Muscle of leg (tissue), 3 donors: ENCODE measurements at regions not wholly inside any gene's neighbourhood (a gene's known extent, or its start where the extent isn't known, plus 50 kb on each side); places are given as distances from the start of the nearest gene placed in this dataset.

Experiments
- DNase-seq: peaks from one replicate; pipeline ENCODE4 v3.0.0; 2013
- H3K27ac ChIP-seq: one replicate; pipeline ENCODE4 v1.5.1; 2013; ENCODE audit warnings: mild to moderate bottlenecking, low read length, control low read depth
- H3K27me3 ChIP-seq: one replicate; pipeline ENCODE4 v1.6.1; 2013; ENCODE audit warnings: low read length; ENCODE audit not compliant: control insufficient read depth, insufficient read depth
- H3K36me3 ChIP-seq: one replicate; pipeline ENCODE4 v1.6.1; 2013; ENCODE audit warnings: low read length; ENCODE audit not compliant: control insufficient read depth, insufficient read depth
- H3K4me1 ChIP-seq: one replicate; pipeline ENCODE4 v1.6.1; 2013; ENCODE audit warnings: low read length; ENCODE audit not compliant: control insufficient read depth, insufficient read depth
- H3K4me3 ChIP-seq: one replicate; pipeline ENCODE4 v1.5.1; 2013; ENCODE audit warnings: low read length, control low read depth
- H3K9me3 ChIP-seq: replicated peaks from 2 replicates; pipeline ENCODE4 v1.6.1; 2013; ENCODE audit warnings: low read depth, low read length; ENCODE audit not compliant: control insufficient read depth
- WGBS: methylation state at CpG from one replicate; pipeline ENCODE4 v1.1.5; 2013; ENCODE audit warnings: missing lambda C conversion rate; ENCODE audit not compliant: insufficient coverage; 5-methylcytosine and 5-hydroxymethylcytosine counted together

DNA sequence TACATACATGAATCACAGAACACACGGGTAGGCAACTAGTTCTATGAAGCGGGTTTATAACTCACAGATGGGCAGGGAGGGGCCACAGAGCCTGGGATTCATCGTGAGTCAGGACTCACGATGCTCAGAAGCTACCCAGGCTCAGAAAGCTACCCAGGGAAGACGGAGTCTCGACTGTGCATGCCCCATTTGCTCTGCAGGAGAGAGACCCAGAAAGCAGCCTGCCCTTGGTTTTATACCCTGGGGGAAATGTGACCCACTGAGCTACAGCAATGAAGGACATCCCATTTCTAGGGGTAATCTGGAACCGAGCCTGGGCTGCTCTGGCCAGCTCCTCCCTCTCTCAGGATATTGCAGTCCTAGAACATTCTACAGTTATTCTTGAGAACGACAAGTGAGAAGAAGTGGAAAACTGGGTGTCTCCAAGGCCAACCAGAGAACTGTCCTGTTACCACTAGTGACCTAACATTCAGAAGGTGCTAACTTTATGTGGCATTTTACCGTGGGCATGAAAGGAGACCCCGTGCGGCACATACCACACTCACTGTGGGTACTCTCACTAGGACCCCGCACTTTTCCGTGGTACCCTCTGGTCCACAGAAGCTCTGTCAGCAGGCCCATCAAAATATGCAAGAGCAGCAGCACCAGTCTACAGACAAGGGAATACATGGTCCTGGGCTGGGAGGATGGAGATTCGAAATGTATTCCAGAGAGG lies 201.9 kb upstream of the PMEPA1 start:
- Histone ChIP-seq H3K9me3 (no peaks in the 10 kb centered on the region), H3K27me3 (no peaks in the 10 kb centered on the region), H3K4me1 (peaks cover 17% of the 10 kb centered on the region), H3K4me3 (no peak overlapping the region), H3K36me3 (no peaks in the 10 kb centered on the region), H3K27ac (no peak overlapping the region)
- WGBS: 94% methylated on average over 12 of the region's 14 CpGs
- DNase-seq: no peak

DNA sequence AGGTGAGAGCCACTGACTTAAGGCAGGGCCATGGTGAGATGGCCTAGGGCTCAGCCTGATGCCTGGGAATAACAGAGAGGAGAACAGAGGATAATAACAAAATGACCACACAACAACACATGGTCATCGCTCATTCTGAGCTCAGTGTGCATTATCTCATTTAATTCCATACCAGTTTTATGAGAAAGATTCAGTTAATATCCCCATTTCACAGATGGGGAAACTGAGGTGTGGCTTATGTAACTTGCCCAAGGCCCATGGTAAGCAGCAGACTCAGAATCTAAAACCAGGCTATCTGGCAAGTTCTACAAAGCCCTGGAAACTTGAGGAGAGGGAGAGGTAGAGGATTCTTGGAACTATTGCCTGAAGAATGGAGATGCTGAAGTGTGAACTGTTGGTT lies 200.9 kb upstream of the PMEPA1 start:
- Histone ChIP-seq H3K36me3 (no peaks in the 10 kb centered on the region), H3K4me3 (no peak overlapping the region), H3K27ac (no peak overlapping the region), H3K27me3 (no peaks in the 10 kb centered on the region), H3K9me3 (no peaks in the 10 kb centered on the region), H3K4me1 (peaks cover 17% of the 10 kb centered on the region)
- no CpG with 5 or more reads among the region's 1 CpG for WGBS
- no peak for DNase-seq

DNA sequence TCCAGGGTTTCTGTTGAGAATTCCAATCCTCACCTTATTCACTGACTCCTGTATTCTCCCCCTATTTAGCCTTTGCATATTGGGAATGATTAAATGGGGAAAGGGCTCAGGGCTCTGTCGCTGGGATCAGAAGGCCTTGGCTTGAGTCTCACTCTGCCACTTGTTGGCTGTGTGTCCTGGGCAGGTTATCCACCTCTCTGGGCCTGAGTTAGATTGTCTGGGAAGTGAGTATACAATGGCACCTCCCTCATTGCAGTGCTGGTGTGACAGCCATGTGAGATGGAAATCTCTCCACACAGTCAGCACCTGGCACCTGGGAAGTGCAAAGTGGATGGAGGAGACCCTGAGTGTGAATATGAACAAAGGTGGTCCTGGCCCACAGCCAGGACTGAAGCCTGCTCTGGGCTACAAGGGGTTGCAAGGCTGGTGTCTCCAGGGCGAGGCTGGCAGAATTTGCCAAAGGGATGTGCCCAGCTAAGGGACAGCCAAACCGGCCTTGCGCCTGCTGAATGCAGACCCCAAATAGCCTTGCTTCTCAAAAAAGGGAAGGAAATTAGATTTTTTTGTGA lies 200.0 kb upstream of the PMEPA1 start:
- H3K9me3 ChIP-seq: no peaks in the 10 kb centered on the region
- no peaks in the 10 kb centered on the region for H3K27me3 ChIP-seq
- WGBS: 78% methylated on average over 3 of the region's 4 CpGs
- H3K4me1 ChIP-seq: peaks cover 17% of the 10 kb centered on the region
- no peak overlapping the region for H3K27ac ChIP-seq
- no peak for DNase-seq
- H3K4me3 ChIP-seq: no peak overlapping the region
- no peaks in the 10 kb centered on the region for H3K36me3 ChIP-seq

DNA sequence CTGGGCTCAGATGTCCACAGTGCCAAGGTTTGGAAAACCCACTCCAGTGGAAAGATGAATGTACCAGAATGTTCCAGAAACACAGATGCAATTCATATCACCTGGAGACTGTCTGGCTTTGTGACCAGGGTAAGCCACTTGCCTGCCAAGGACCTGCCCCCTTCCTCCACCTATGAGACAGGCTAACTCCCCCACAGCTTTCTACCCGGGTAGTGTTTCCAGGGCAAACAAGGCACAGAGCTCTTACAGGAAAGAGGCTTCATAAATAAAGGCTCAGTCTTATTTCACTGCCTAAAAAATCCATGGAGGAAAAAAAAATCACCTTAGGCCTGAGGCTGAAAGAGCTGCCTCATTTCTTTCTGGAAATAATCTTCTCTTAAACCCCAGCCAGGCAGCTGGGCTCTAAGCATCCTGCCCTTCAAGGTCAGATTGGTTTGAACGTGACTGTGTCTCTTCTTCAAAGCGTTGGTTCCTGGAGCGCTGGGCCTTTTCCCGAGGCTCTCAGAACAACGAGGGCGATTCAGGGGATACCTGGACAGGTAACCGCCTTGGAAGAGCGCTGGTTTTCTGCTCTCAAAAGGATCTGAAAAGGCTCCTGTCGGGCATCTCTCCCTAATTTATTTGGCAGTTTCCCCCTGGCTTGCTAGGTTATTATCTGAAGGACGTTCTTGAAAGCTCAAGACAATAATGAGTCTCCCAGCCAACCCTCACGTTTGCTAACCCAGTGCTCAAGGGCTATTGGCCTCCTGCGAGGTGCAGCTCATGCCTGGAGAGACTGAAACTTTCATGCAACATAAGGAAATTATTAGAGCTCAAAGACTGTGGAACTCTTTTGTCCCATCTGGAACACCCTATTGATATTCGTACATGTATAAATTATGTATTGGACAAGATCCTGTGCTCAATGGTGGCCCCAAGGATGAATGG lies 199.2 kb upstream of the PMEPA1 start:
- DNase-seq: peak; percentile 54
- 37% methylated on average over 9 of the region's 14 CpGs for WGBS

DNA sequence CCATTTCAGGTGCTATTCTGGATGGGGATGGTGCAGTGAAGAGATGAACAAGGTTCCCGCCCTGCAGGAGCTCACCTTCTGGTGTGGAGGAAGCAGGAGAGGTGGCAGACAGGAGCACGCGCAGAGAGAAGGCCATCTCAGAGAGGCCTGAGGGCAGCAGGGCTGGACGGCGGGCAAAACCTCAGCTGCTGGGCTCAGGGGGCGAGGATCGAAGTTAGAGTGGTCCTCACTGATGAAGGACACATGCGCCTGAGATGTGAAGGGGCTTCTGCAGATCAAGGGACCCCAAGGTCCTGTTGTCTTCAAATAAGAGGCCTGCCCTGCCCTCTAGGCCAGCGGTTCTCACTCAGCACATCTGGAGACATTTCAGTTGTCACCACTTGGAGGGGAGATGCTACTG lies 198.4 kb upstream of the PMEPA1 start:
- Histone ChIP-seq H3K4me1 (peaks cover 17% of the 10 kb centered on the region), H3K27me3 (no peaks in the 10 kb centered on the region), H3K36me3 (no peaks in the 10 kb centered on the region), H3K4me3 (no peak overlapping the region), H3K27ac (no peak overlapping the region), H3K9me3 (no peaks in the 10 kb centered on the region)
- WGBS: 95% methylated on average over 8 of the region's 9 CpGs
- DNase-seq: no peak

More for the DNA sequence above, 199.2 kb upstream of the PMEPA1 start:
- H3K27me3 ChIP-seq: no peaks in the 10 kb centered on the region
- H3K4me1 ChIP-seq: peaks cover 17% of the 10 kb centered on the region
- no peak overlapping the region for H3K27ac ChIP-seq
- H3K36me3 ChIP-seq: no peaks in the 10 kb centered on the region
- no peaks in the 10 kb centered on the region for H3K9me3 ChIP-seq
- no peak overlapping the region for H3K4me3 ChIP-seq

DNA sequence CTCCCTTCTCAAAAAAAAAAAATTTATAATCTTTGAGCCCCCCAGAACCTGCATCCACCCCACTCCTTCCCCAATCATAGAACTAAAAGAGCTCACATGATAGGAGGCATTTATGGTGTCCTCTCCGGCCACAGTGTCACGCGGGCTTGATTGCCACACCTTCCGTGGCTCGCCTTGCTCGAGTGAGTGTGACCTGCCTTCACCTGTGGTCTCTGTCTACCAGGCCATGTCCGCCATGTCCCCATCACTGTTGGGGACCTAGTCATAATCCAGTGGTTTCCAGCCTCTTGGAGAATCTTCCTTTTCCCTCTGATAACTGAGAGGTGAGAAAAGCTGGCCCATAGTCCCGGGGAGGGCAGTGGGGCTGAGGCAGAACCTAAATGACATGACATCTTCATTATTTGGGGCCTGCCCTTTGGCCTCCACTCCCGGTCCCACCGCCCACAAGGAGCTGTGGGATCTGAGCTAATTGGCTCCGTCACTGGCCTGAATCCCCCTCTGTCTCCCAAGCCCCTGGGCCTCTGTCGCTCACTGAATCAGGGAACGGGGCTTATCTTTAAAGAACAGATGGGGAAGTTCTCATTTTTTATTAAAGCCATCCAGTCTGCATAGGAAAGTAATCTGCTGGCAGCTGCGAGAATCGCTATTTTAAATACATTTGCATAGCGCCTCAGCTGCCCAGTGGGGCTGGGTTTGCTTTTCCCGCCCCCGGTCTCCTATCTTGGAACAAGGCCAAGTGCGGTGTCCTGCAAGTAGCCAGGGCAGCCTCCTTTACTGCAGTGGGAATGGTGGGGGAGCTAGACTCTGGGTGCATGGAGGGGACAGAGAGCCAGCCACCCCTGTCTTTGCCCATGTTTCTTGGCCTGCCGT lies 197.6 kb upstream of the PMEPA1 start:
- Histone ChIP-seq H3K4me3 (no peak overlapping the region), H3K4me1 (peaks cover 16% of the 10 kb centered on the region), H3K9me3 (no peaks in the 10 kb centered on the region), H3K27ac (no peak overlapping the region), H3K27me3 (no peaks in the 10 kb centered on the region), H3K36me3 (no peaks in the 10 kb centered on the region)
- peak; percentile 59 for DNase-seq
- 61% methylated on average over 14 of the region's 20 CpGs for WGBS

DNA sequence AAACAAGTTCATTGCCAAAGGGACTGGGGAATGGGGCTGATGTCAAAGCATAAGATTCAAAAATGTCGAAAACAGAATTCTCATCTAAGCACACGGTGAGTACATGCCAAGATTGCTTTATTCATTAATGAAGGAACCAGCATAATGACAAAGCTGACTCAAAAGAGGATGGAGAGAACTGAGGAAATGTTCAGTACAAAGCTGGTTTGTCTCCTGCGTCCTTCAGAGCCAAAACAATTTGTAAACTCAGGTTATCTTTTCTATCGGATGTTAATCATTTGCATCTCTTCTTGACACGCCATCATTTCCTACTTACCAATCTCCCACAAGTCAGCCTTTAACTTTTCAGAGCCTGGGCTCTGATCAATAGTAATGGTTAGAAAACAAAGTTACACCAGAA lies 195.6 kb upstream of the PMEPA1 start:
- no peaks in the 10 kb centered on the region for H3K36me3 ChIP-seq
- 73% methylated on average over 2 of the region's 5 CpGs for WGBS
- H3K4me1 ChIP-seq: peaks cover 13% of the 10 kb centered on the region
- no peak overlapping the region for H3K27ac ChIP-seq
- H3K9me3 ChIP-seq: no peaks in the 10 kb centered on the region
- peaks cover 2% of the 10 kb centered on the region for H3K27me3 ChIP-seq
- DNase-seq: no peak
- H3K4me3 ChIP-seq: no peak overlapping the region

DNA sequence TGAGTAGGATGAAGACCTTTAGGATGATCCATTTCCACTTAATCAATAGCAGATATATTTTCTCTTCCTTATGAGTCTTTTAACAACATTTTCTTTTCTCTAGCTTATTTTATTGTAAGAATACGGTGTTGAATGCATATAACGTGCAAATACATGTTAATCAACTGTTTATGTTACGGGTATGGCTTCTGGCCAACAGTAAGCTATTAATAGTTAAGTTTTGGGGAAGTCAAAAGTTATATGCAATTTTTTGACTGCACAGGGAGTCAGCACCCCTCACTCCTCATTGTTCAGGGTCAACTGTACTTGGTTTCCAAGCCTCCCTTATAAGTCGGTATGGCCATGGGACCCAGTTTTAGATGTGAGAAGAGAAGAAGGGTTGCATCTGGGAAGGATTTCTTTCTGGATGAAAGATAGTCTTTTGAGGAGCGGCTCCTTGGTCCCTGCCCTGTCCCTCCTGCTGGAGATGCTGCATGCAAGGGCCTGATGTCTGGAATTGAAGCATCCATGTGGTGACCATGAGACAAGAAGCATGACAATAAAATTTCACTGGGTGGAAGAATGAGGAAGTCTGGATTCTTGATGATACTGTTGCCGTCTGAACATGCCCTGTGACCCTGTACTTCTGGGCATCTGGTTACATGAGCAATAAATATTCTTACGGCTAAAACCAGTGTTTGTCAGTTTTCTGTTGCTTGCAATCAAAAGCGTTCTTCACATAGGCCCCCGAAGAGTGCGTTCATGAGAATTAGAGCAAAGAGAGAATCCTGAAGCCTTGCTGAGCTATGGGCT lies 194.7 kb upstream of the PMEPA1 start:
- no peaks in the 10 kb centered on the region for H3K9me3 ChIP-seq
- 85% methylated on average over 6 of the region's 10 CpGs for WGBS
- H3K27me3 ChIP-seq: peaks cover 5% of the 10 kb centered on the region
- no peak overlapping the region for H3K27ac ChIP-seq
- DNase-seq: no peak
- H3K4me3 ChIP-seq: no peak overlapping the region
- H3K4me1 ChIP-seq: peaks cover 23% of the 10 kb centered on the region
- H3K36me3 ChIP-seq: no peaks in the 10 kb centered on the region

DNA sequence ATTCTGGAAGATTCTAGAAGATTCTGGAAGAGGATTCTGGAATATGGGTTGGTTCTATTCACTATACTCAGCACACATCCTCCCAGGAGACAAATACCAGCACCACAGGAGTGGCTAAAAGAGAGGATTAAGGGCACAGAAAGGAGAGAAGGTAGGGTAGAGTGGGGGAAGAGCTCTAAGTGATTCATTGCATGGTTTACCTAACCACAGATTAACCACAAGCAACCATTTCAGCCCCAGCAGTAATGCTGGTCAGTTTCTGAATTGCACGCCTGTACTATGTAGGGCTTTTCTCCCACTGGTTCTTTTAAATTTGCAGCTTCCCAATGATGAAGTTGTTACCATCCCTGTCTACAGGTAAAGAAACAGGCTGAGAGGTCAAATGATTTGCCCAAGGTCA lies 192.7 kb upstream of the PMEPA1 start:
- WGBS: no CpG with 5 or more reads among the region's 1 CpG
- H3K4me3 ChIP-seq: no peak overlapping the region

More for the DNA sequence above, 192.7 kb upstream of the PMEPA1 start:
- Histone ChIP-seq H3K36me3 (no peaks in the 10 kb centered on the region), H3K4me1 (peaks cover 14% of the 10 kb centered on the region), H3K27me3 (peaks cover 6% of the 10 kb centered on the region), H3K9me3 (no peaks in the 10 kb centered on the region), H3K27ac (no peak overlapping the region)
- no peak for DNase-seq
